NCI-H2171 (cell line): ENCODE measurements at regions not wholly inside any gene's neighbourhood (a gene's known extent, or its start where the extent isn't known, plus 50 kb on each side); places are given as distances from the start of the nearest gene placed in this dataset.

Experiments used
- DNase-seq: peaks from one replicate; lab custom pipeline; 2025; lab: John Stamatoyannopoulos, UW

DNA sequence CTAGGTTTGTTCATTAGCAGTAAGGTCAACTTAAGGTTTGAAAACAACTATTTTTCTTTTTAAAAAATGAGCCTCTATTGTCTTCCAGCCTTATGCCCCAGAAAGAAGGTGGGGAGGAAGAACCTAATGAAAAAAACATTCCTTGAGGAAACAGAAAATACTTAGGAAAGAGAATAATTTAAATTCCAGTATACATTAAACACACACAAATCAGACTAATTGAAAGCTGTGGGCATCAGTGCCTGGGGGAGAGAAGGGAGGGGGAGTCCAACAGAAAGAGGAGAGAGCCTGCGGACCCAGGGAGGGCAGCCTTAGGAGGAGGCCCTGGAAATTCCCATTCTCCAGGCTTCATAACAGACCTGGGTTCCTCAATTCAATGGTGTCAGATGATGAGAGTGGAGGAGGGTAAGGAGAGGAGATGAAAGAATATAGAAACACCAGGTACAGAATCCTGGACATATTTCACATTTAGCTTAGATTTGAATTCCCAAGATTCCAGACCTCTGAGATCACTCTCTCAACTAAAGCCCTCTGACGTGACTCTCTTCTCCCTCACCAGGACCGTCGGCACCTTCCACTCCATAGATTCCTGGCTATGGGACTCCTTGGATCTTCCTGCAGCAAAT lies 320.5 kb upstream of the UMPS start:
- no peak for DNase-seq

DNA sequence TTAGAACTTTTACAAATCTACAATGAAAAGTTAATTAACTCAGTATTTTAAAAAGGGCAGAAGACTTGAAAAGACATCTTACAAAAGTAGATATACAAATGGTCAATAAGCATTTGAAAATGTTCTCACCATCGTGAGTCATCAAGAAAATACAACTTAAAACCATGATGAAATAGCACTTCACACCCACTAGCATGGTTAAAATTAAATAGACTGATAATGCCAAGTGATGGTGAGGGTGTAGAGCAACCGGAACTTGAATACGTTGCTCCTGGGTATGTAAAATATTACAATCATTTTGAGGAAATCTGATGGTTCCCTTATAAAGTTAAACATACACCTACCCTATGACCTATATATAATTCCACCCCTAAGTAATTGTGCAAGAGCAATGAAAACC lies 319.8 kb upstream of the UMPS start:
- no peak for DNase-seq

DNA sequence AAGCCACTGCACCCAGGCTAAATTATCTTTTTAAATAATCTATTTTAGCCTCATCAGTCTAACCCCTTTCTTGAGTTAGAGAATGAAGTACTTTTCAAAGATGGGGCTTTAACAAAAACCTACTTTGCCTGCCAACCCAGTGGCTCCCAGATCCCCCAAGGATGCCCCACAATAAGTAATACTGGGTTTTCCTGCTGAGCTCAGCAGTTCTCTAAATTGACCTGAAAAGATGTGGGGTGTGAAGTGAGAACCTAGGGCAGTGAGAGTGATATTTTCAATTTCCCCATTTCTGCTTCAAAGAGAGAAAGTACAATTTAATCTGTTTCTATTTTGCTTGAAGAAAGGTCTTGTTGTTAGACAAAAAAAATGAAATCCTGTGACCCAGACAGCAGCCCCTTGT lies 318.5 kb upstream of the UMPS start:
- DNase-seq, result no peak

DNA sequence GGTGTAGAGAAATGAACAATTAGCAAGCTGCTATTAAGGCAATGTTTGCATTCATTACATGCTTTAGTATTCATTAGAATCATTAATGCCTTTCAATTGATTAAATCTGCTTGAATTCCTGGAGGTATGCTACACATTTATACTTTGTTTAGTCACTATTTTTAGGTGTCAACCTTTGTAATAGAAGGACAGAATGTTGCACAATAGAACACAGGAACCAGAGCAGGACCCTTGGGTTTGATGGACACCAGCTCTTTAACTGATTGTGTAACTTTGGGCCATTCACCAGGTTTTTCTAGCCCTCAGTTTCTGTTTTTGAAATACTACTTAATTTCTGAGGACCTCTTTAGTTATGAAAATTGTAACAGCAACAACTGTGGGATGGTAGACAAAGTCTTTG lies 317.6 kb upstream of the UMPS start:
- DNase-seq, result no peak

DNA sequence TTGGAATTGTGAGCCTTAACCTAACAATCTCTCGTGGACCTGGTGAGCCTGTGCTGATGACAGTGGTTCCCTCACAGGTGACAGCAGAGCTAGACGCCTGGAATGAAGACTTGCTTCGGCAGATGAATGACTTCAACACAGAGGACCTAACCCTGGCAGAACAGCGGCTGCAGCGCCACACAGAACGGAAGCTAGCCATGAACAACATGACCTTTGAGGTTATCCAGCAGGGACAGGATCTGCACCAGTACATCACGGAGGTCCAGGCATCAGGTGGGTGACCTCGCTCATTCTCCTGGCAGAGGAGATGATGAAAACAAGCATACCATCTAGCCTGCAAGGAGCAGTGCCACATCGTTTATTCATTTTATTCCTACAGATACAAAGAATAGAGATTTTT lies 316.9 kb upstream of the UMPS start:
- no peak for DNase-seq

DNA sequence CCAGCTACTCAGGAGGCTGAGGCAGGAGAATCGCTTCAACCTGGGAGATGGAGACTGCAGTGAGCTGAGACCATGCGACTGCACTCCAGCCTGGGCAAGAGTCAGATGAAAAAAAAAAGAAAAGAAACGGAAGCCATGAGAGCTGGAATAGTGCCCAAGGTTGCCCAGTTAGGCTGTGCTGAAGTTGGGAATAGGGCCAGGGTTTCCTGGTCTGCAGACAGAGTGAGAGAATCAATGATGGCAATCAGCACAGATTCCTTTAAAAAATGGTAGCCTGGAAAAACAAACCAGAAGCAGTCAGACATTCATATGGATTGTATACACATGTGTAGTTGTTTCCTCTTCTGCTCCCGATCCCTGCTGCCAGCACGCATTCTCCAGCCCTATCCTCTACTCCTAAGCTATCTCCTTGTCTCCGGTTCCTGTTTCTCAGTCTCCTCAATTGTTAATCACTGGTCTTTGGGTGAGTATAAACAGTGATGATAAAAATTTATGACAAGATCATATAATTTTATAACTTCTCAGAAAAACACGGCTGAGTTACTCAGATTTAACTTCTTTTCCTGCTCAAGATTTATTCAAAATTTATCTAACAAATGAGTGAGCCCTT lies 316.2 kb upstream of the UMPS start:
- DNase-seq, result no peak

DNA sequence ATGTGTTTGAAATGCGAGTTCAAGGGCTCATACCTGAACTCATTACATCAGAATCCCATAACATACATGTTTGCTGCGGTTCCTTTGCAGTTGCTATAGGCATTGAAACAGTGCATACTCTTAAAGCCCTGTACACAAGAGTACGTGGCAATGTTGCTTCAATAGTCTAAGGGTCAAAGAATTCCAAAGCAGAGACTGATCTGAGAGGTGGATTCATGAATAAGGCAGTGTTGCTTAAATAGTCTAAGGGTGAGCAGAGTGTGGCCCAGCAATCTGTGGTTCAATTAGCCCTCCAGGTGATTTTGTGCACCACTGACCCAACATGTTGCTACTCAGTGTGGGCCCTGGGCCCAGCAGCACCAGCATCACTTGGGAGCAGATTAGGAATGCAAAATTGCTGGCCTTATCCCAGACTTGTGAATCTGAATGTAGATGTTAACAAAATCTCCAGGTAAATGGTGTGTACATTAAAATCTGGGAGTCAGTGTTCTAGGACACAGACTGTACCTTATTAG lies 314.7 kb upstream of the UMPS start:
- no peak for DNase-seq

DNA sequence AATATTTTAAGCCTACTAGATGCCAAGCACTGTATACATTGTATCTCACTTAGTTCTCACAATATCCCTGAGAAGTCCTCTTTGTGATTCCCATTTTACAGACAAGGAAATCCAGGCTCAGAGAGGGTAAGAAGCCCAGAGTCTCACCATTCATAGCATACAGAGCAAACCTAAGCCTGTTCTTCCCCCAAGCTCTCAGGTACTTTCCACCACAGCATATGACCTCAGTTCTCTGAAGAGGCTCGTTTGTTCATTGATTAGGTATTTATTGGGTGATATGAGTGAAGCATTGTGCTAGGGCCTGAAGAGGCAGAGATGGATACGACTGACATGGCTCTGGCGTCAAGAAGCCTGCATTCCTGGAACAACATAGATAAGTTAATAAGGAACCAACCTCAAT lies 310.9 kb upstream of the UMPS start:
- DNase-seq, result no peak

DNA sequence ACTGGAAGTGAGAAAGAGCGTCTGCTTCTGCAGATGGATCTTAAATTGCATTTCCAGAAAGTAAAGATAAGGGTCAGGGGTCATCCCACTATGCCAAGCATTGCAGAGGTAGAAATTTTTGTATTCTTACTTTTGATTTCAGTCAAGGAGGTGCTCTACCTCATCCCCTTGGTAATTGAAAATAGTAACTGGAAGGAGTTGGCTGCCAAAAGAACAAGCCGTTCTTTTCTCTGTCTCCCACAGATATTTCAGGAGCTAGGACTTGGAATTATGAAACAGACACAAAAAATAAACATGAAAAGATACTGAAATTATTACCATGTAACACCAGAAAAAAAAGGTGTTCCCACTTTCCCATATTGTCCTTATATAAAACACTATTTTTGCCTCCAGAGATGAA lies 309.9 kb upstream of the UMPS start:
- no peak for DNase-seq

DNA sequence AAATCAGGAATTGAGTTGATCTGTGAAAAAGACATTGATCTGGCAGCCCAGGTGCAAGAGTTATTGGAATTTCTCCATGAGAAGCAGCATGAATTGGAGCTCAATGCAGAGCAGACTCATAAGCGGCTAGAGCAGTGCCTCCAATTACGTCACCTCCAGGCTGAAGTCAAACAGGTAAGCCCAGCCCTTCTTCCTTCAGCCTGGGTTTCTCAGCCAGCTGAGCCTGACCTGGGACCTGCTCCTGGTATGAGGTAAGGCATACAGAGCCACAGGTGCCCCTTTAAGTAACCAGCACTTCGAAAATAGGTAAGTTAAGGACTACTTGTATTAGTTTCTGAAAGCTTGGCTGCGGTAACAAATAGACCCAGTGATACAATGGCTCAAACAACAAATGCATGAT lies 307.4 kb upstream of the UMPS start:
- DNase-seq, result no peak

DNA sequence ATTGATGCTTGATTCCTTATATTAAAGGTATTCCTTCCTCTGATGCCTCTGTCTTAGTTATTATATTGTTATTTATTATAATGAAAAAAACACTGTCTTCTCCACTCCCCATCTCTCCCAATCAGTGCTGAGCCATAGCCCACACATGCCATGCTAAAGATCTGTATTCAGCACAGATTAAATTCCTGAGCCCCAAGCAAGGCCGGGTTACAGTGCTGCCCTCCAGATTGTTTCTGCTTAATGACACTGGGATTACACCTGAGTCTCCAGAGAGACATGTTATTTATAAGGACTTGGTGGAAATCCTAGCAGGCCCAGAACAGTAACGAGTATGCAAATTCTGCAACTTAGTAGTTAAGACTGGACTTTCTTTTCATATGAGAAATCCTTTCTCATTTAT lies 305.9 kb upstream of the UMPS start:
- DNase-seq, result no peak

DNA sequence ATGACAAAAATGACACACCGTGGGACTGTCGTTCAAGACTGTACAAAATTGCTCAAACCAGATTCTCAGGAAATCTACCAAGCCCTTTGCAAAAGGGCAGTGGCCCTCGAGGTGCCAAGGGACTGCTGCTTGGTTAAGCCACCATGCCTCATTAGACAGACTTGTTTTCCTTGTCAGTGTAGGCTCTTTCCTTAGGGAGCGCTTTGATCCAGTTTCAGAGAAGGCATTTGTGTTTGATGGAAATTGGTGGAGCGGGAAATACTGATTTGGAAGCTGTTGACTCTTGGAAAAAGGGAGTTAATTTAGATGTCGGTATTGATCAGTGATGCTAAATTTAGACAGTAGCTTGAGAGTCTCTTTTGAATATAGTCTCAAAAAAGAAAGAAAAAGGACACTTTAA lies 304.3 kb upstream of the UMPS start:
- DNase-seq, result no peak

DNA sequence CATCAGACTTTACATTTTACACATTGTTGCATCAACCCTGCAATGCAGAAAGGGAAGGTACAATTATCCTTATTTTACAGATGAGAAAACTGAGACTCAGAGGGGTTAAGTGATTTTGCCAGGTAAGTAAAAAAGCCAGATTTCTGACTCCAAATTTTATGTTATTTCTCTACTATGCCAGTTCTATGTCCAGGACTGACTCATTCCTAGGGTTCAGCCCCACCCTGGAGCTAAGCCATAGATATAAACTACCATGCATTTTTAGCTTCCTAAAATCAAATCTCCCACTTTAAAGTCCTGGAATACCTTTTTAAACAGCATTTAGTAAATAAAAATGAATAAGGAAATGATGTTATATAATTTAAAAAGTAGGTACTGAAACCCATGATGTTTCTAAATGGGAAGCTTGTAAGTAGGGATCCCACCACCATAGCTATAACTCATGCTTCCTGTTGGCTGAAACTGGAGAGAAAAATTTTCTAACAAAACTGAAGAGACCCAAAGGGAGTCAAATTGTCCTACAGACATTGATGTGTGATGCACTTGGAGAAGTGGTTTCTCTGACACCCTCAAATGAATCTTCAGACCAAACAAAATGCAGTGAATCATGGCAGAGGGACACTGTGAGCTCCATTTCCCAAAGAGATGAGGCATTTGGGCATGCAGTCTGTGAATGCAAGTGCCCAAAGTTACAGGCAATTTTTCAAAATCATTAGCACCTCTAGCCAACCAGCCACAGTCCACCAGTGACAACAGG lies 301.7 kb upstream of the UMPS start:
- no peak for DNase-seq

DNA sequence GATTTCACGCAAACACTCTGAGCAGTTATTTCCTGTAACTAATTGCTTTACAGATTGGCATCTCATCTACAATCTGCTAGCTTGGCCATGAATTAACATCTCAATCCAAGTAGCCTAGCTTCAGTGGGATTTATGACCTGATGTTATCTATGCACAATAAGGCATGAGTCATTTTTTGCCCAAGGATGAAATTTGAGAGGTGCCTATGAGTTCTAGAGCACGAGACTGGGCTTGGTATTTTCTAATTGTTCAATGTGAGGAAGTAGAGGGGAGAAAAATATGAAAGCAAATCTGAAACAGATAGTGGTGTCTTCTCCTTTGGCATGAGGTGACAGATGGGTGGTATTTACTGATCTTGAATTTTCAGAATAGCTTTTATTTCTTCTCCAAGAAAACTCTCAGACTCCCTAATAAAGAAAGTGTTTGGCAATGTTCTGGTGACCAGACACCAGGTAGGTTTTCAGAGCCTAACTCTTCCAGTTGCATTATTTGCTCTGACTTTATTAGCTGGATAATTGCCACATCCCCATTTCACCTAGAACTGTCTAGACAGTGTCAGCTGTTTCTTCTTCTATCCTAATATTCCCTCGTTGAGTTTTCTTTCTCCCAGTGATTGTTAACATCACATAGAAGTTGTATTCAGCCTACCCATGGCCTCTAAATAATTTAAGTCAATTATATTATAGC lies 301.0 kb upstream of the UMPS start:
- DNase-seq, result peak; percentile 51

DNA sequence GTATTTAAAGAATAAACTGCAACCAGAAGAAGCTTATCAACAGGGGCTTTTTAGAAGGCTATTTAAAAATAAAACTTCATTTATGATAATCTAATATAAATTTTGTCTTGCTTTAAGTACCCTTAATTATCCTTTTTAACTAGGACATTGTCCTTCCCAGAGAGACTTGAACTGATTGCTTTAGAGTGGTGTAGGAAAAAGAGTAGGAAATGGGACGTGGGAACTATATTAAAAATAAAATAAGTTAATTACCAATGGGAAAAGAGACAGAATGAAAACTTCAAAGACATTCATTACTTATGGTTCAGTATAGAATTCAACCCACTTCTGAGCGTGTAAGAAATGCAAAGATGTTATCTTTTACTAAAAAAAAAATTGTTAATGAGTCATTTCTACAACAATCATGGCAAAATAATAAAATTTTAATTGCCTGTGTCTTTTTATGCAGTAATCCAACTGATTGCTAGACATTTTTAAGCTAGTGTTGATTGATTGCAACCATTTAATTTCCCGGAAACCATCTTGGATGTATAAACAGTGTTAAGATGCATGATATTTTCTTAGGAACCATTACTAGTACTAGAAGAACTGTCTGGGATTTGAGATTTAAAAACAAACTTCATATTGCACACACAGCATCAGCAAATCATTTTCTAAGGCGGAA lies 298.8 kb upstream of the UMPS start:
- no peak for DNase-seq

DNA sequence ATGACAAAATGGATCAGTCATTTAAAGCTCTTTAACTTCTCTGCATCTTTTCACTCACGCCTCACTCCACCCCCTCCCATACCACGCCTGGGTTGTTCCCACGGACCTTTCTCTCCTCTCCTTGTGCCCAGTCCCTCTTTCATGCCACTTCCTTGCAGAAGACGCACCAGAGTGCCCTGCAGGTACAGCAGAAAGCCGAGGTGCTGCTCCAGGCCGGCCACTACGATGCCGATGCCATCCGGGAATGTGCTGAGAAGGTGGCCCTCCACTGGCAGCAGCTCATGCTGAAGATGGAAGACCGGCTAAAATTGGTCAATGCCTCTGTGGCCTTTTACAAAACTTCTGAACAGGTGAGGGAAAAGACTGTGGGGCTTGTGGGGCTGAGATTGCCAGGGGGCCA lies 296.1 kb upstream of the UMPS start:
- DNase-seq, result no peak

DNA sequence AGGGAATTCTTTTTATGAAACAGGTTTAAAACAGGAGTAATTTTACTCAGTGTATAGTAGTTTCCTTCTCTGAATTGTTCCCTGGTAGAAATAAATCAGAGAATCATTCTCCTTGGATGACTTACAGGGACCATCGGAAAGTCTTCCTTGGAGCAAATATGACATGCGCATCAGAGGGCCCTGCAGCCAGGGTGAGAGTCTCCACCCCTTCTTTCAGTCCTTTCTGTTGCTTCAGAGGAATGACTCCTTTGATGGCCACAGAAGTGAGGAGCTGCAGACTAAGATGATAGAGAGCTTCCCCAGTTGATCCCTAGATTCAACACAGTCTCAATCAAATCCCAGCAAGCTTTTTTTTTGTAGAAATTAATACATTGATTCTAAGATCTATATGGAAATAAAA lies 294.8 kb upstream of the UMPS start:
- DNase-seq, result no peak

DNA sequence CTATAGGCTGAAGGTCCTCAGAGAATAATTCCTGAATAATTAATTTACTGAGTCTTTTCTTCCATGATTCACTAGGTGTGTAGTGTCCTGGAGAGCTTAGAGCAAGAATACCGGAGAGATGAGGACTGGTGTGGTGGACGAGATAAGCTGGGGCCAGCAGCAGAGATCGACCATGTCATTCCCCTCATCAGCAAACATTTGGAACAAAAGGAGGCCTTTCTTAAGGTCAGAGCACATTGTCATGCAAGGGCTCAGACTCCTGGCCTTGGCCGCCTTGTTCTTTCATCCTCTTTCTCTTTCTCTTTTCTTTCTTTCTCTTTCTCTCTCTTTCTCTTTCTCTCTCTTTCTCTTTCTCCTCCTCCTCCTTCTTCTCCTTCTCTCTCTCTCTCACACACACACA lies 291.4 kb upstream of the UMPS start:
- no peak for DNase-seq

DNA sequence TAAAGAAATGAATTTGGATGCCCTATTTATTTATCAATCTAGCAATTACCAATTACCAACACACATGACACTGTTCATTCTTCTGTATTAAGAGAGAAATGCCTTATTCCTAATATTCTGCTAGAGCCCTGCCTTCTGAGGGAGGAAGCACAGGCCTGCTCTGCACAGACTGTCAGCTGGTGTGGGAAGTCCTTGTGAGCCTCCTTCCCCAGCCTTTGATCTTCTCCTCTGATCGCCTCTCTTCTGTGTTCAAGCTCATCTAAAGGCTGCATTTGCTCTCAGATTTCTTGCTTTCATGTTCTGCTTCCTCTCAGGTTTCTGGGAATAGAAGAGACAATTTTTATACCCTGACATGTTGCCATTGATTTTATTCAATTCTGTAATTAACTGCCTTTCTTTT lies 290.6 kb upstream of the UMPS start:
- DNase-seq, result no peak

DNA sequence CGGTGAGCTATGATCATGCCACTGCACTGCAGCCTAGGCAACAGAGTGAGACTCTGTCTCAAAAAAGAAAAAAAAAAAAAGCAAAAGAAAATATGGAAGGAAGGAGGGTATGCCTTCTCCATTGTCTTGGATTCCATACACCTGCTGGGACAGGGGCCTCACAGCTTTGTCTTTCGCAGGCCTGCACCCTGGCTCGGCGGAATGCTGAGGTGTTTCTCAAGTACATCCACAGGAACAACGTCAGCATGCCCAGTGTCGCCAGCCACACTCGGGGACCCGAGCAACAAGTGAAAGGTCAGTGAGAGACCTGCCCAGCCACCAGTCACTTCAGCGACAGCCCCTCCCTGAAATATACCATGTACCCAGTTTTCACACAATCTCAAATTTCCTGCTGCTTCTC lies 288.5 kb upstream of the UMPS start:
- DNase-seq, result no peak

DNA sequence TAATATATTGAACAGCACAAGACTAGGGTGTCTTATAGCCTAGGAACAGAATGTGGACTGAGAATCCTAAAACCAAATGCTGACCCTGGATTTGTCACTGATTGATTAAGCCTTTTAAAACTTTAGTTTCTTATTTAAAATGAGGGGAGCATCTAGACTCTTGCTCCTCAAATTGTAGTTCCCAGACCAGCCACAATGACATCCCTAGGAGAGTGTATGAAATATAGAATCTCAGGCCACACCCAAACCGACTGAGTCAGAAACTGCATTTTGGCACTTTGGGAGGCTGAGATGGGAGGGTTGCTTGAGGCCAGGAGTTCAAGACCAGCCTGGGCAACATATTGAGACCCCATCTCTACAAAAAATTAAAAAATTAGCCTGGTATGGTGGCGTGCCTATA lies 287.8 kb upstream of the UMPS start:
- no peak for DNase-seq

DNA sequence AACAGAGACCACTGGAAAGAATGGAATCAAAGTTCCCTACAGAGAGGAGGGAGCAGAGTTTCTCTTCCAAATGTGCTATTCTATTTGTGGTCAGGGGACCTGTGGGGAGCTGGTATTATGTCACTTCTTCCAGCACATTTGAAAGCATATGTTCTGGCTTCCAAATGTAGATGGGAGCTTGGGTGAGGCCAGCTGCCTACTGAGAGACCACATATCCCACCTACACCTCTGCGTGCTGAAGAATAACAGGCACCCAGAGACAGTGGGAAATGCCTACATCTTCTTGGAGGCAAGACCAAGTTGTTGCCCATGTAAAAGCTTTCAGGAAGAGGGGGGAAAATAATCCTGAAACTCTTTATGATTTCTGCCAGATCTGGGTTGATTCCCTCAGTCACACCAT lies 286.8 kb upstream of the UMPS start:
- no peak for DNase-seq
